Peyer's patch (tissue), 4 donors: ENCODE measurements at regions not wholly inside any gene's neighbourhood (a gene's known extent, or its start where the extent isn't known, plus 50 kb on each side); places are given as distances from the start of the nearest gene placed in this dataset.

Experiments
- CTCF ChIP-seq, 6 experiments: fragments of 450-650 bp in 4 of 6; fragments of 200-600 bp in 2 of 6; sonication (generic) in 1 of 6; IDR thresholded peaks; one replicate each; pipeline ENCODE4 v1.5.1; 2017 to 2019; ENCODE audit warnings: antibody characterized with exemption in 6 of 6, mild to moderate bottlenecking in 3 of 6, moderate library complexity in 1 of 6
- POLR2A ChIP-seq, 2 donors: fragments of 450-650 bp; IDR thresholded peaks; one replicate each; pipeline ENCODE4 v1.5.1; 2017; ENCODE audit warnings: antibody characterized with exemption in 2 of 2, mild to moderate bottlenecking in 2 of 2, moderate library complexity in 2 of 2

- TF ChIP-seq CTCF (IDR thresholded peaks at IDR 0.05) (no peak), POLR2A (IDR thresholded peaks at IDR 0.05) (no peak)
These were observed 342.4 kb downstream of the AKAIN1 start for GRCh38 chr18:4854671-4855070.
